Heart right ventricle (tissue), 16 donors: ENCODE measurements at regions not wholly inside any gene's neighbourhood (a gene's known extent, or its start where the extent isn't known, plus 50 kb on each side); places are given as distances from the start of the nearest gene placed in this dataset.

Source experiments
- ATAC-seq, 8 donors: fragments of 200-7000 bp; cut with Tn5 transposase; one replicate each; pipeline ENCODE4 v1.9.1; 2020; ENCODE audit warnings: mild to moderate bottlenecking in 8 of 8, moderate library complexity in 8 of 8, moderate number of reproducible peaks in 1 of 8
- DNase-seq, 2 donors: peaks; one replicate each; pipeline ENCODE4 v3.0.0-alpha.2; 2020
- H3K27ac ChIP-seq, 10 donors: fragments of 200-600 bp; sonication (generic) in 2 of 10; one replicate each; pipeline versions ENCODE4 v1.5.0 to v1.8.0; 2020 to 2022; ENCODE audit warnings: mild to moderate bottlenecking in 3 of 10
- H3K27me3 ChIP-seq, 7 donors: fragments of 200-600 bp; one replicate each; pipeline ENCODE4 v1.8.0; 2021 to 2022; ENCODE audit warnings: mild to moderate bottlenecking in 2 of 7
- H3K36me3 ChIP-seq, 9 donors: fragments of 200-600 bp; sonication (generic) in 1 of 9; one replicate each; pipeline versions ENCODE4 v1.5.0 to v1.8.0; 2020 to 2022; ENCODE audit warnings: mild to moderate bottlenecking in 2 of 9
- H3K4me1 ChIP-seq, 9 donors: fragments of 200-600 bp; sonication (generic) in 1 of 9; one replicate each; pipeline versions ENCODE4 v1.5.0 to v1.8.0; 2020 to 2022; ENCODE audit warnings: mild to moderate bottlenecking in 4 of 9
- H3K4me3 ChIP-seq, 10 donors: fragments of 200-600 bp; sonication (generic) in 2 of 10; one replicate each; pipeline versions ENCODE4 v1.5.0 to v1.8.0; 2020 to 2022; ENCODE audit warnings: mild to moderate bottlenecking in 7 of 10, moderate library complexity in 2 of 10
- H3K9me3 ChIP-seq, 11 donors: fragments of 200-600 bp in 10 of 11; sonication (generic) in 2 of 11; one replicate each; pipeline versions ENCODE4 v1.5.0 to v1.8.0; 2013 to 2022; ENCODE audit warnings: mild to moderate bottlenecking in 2 of 11, control low read depth in 1 of 11, moderate library complexity in 1 of 11
- CTCF ChIP-seq, 9 donors: fragments of 200-600 bp; sonication (generic) in 2 of 9; IDR thresholded peaks; one replicate each; pipeline versions ENCODE4 v1.5.0 to v1.8.0; 2021 to 2022; ENCODE audit warnings: antibody characterized with exemption in 9 of 9, mild to moderate bottlenecking in 5 of 9, moderate library complexity in 1 of 9
- WGBS, 2 donors: extraction: QIAGEN DNeasy Blood & Tissue Kit; methylation state at CpG; one replicate each; pipeline ENCODE4 v1.1.7; 2013; ENCODE audit warnings: inconsistent platforms in 1 of 2; 5-methylcytosine and 5-hydroxymethylcytosine counted together
- intact Hi-C, 10 donors: fragments of 100-400 bp; cut with DNase I; formaldehyde crosslinking; loops; one replicate each; pipeline versions ENCODE4 v1.11.1 to v1.14.2; 2022
- donor health status: Arrhythmogenic right ventricular cardiomyopathy.
- donor health status: ischemic (EF 13 %, LVEDD 7.1; RV severe dilation, severe dysfunction).
- donor health status: healthy with polysubstance abuse.
- donor health status: DM: no; HTN: yes; CAD: no.
- donor health status: DM: no; HTN: no; CAD: no.
- donor health status: ischemic (EF 25% LVEDD 6.9; RV normal size, moderate dysfunction).
- donor health status: ischemic (EF 25% LVEDD 5.7; RV mildly dilated, moderate dysfunction).
- donor health status: healthy.
- donor health status: DM: yes; HTN: yes; CAD: no.
- donor health status: Ischemic cardiomyopathy.
- donor health status: ischemic (EF 35%, LVEDD 5.7; RV mildly dilated, moderate dysfunction).
- donor health status: nonischemic (EF 11% LVEDD 7.7; RV severe dilation, severe dysfunction).
- donor health status: DM: yes; HTN: yes; CAD: no.
- donor health status: PGD.
- donor health status: ischemic (EF 29% LVEDD 5.4; RV normal size, mild dysfunction).
- donor health status: nonischemic (EF 23%, LVEDD 6.1; RV moderate dilation, normal function).

DNA sequence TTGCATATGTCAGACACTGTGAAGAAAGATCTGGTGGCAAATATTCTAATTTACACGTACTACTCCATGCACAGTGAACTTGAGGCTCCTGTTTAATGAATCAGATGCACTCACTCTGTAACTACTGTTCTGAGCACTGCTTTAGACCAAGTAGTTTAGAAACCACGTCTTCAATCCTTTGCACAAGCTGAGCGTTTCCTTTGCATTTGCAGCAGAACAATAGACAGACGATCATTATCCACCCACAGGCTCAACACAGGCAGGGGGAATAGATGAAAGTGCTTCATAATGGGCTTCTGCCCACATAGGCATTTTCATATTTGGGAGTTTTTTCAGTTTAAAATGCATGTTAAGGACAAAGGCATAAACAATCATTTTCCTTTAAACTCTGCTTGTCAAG is 423.3 kb upstream of the ADAMTS16 start:
- 31 to 49% methylated on average over 4 of the region's 4 CpGs for WGBS, 2 donors
- Histone ChIP-seq H3K9me3 (peaks cover 0 to 18% (median 0%) of the 10 kb centered on the region in 11 donors), H3K36me3 (no peaks in the 10 kb centered on the region), H3K27ac (no peak overlapping the region), H3K27me3 (no peaks in the 10 kb centered on the region), H3K4me3 (no peak overlapping the region), H3K4me1 (no peaks in the 10 kb centered on the region)
- TF ChIP-seq CTCF (IDR thresholded peaks at IDR 0.05), result no peak
- DNase-seq, result no peak
- intact Hi-C loops, result no loop called here
- ATAC-seq, result no peak

DNA sequence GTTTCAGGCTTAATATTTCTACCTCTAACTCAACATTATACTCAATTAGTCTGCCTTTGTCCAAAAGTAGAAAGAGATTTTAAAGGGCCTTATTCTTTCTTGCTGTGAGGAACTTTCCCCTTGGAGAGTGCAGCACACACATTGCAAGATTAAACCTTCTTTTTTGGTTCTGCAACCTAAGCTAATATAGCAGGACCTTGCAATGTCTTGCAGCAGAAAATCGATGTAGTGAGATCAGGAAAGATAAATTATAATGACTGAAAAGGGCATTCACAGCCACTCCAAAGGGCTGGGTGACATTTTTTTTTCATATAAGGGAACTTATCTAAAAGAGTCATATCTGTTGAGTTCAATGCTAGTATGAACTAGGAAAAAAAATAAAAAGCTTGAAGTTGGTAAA is 422.7 kb upstream of the ADAMTS16 start:
- intact Hi-C loops, result no loop called here
- H3K27me3 ChIP-seq, result no peaks in the 10 kb centered on the region
- H3K4me1 ChIP-seq, result no peaks in the 10 kb centered on the region
- TF ChIP-seq CTCF (IDR thresholded peaks at IDR 0.05), result no peak
- H3K4me3 ChIP-seq, result no peak overlapping the region
- WGBS, 2 donors, result 38 to 48% methylated on average over 1 of the region's 1 CpG
- no peak overlapping the region for H3K27ac ChIP-seq
- H3K36me3 ChIP-seq, result no peaks in the 10 kb centered on the region
- ATAC-seq (no peak), DNase-seq (no peak)
- H3K9me3 ChIP-seq, result peaks cover 0 to 18% (median 0%) of the 10 kb centered on the region in 11 donors

GRCh38 chr5:4720831-4721230 is 419.3 kb upstream of the ADAMTS16 start:
- no peaks in the 10 kb centered on the region for H3K9me3 ChIP-seq
- intact Hi-C loops, result no loop called here
- no peak overlapping the region for H3K4me3 ChIP-seq
- H3K27me3 ChIP-seq, result no peaks in the 10 kb centered on the region
- H3K4me1 ChIP-seq, result peaks cover 0 to 3% (median 0%) of the 10 kb centered on the region in 9 donors
- DNase-seq (no peak), ATAC-seq (peak in 1 of 8 donors; percentile 56)
- no peak overlapping the region for H3K27ac ChIP-seq
- WGBS, 2 donors, result 37 to 39% methylated on average over 6 of the region's 6 CpGs
- no peak for TF ChIP-seq CTCF (IDR thresholded peaks at IDR 0.05)
- H3K36me3 ChIP-seq, result no peaks in the 10 kb centered on the region

- no peak overlapping the region for H3K4me3 ChIP-seq
- no peak overlapping the region for H3K27ac ChIP-seq
- DNase-seq (no peak), ATAC-seq (no peak)
- H3K9me3 ChIP-seq, result no peaks in the 10 kb centered on the region
- H3K27me3 ChIP-seq, result no peaks in the 10 kb centered on the region
- 65 to 73% methylated on average over 2 of the region's 2 CpGs for WGBS, 2 donors
- no peak for TF ChIP-seq CTCF (IDR thresholded peaks at IDR 0.05)
- no peaks in the 10 kb centered on the region for H3K36me3 ChIP-seq
- peaks cover 0 to 3% (median 0%) of the 10 kb centered on the region in 9 donors for H3K4me1 ChIP-seq
- intact Hi-C loops, result no loop called here
These were observed 417.2 kb upstream of the ADAMTS16 start for GRCh38 chr5:4722886-4723285.
